Kidney epithelial cell (primary cell): ENCODE measurements at regions not wholly inside any gene's neighbourhood (a gene's known extent, or its start where the extent isn't known, plus 50 kb on each side); places are given as distances from the start of the nearest gene placed in this dataset.

Experiments
- DNase-seq: peaks from one replicate; pipeline ENCODE4 v3.0.0-alpha.2; 2010; ENCODE audit warnings: low read depth
- H3K27me3 ChIP-seq: 2 replicates; pipeline ENCODE4 v1.6.0; 2011; ENCODE audit warnings: low read length; ENCODE audit not compliant: control insufficient read depth, insufficient read depth
- H3K36me3 ChIP-seq: 2 replicates; pipeline ENCODE4 v1.5.1; 2011; ENCODE audit warnings: low read length; ENCODE audit not compliant: control insufficient read depth, insufficient read depth
- H3K4me3 ChIP-seq: 2 replicates; pipeline ENCODE4 v1.5.1; 2011; ENCODE audit warnings: low read depth, mild to moderate bottlenecking, control low read depth, low read length
- CTCF ChIP-seq: IDR thresholded peaks from 2 replicates; pipeline ENCODE4 v1.5.1; 2011; ENCODE audit warnings: mild to moderate bottlenecking, moderate library complexity, low read length, control low read depth, inconsistent platforms; ENCODE audit not compliant: insufficient read depth, poor library complexity, severe bottlenecking

- no peak overlapping the region for H3K4me3 ChIP-seq
- no peaks in the 10 kb centered on the region for H3K36me3 ChIP-seq
- H3K27me3 ChIP-seq: no peaks in the 10 kb centered on the region
- TF ChIP-seq CTCF: no peak
- DNase-seq: no peak
Observed at GRCh38 chr7:47100148-47100816, 481.6 kb downstream of the TNS3 start.

- Histone ChIP-seq H3K4me3 (no peak overlapping the region), H3K36me3 (no peaks in the 10 kb centered on the region), H3K27me3 (no peaks in the 10 kb centered on the region)
- DNase-seq: no peak
- no peak for TF ChIP-seq CTCF
Observed at GRCh38 chr7:47097431-47097830, 484.5 kb downstream of the TNS3 start.

- DNase-seq: no peak
- Histone ChIP-seq H3K36me3 (no peaks in the 10 kb centered on the region), H3K4me3 (no peak overlapping the region), H3K27me3 (no peaks in the 10 kb centered on the region)
- TF ChIP-seq CTCF: no peak
Observed at GRCh38 chr7:47095946-47096345, 486.0 kb downstream of the TNS3 start.

GRCh38 chr7:47094462-47094861 lies 487.4 kb downstream of the TNS3 start:
- TF ChIP-seq CTCF: no peak
- no peak overlapping the region for H3K4me3 ChIP-seq
- no peaks in the 10 kb centered on the region for H3K27me3 ChIP-seq
- DNase-seq: no peak
- no peaks in the 10 kb centered on the region for H3K36me3 ChIP-seq

- H3K4me3 ChIP-seq: no peak overlapping the region
- DNase-seq: no peak
- H3K27me3 ChIP-seq: no peaks in the 10 kb centered on the region
- no peaks in the 10 kb centered on the region for H3K36me3 ChIP-seq
- no peak for TF ChIP-seq CTCF
Observed at GRCh38 chr7:47093320-47094234, 488.3 kb downstream of the TNS3 start.
